ENCODE measurements at regions not wholly inside any gene's neighbourhood (a gene's known extent, or its start where the extent isn't known, plus 50 kb on each side); places are given as distances from the start of the nearest gene placed in this dataset.

GRCh38 chr15:96750361-96750760 lies 419.9 kb downstream of the NR2F2 start:
- no peak for TF ChIP-seq CTCF (IDR thresholded peaks at IDR 0.05)
- no peak for DNase-seq
- FAIRE-seq = no peak
- Histone ChIP-seq H3K27ac (no peak overlapping the region), H3K36me3 (no peaks in the 10 kb centered on the region), H3K4me3 (no peak overlapping the region), H3K4me1 (no peaks in the 10 kb centered on the region), H3K9me3 (no peaks in the 10 kb centered on the region), H3K27me3 (no peaks in the 10 kb centered on the region)
- intact Hi-C loops (cut with DNase I) = no loop called here
- no peak for ATAC-seq
- 56 to 62% methylated on average over 3 of the region's 3 CpGs for WGBS, 2 donors

- H3K9me3 ChIP-seq = no peaks in the 10 kb centered on the region
- ATAC-seq (no peak), FAIRE-seq (no peak), DNase-seq (no peak)
- H3K4me1 ChIP-seq = no peaks in the 10 kb centered on the region
- H3K27ac ChIP-seq = no peak overlapping the region
- intact Hi-C loops (cut with DNase I) = no loop called here
- TF ChIP-seq CTCF (IDR thresholded peaks at IDR 0.05) = no peak
- H3K27me3 ChIP-seq = peaks cover 0 to 4% (median 2%) of the 10 kb centered on the region in 4 donors
- no peak overlapping the region for H3K4me3 ChIP-seq
- no peaks in the 10 kb centered on the region for H3K36me3 ChIP-seq
- WGBS, 2 donors = 64 to 71% methylated on average over 3 of the region's 3 CpGs
These were observed 425.6 kb downstream of the NR2F2 start for GRCh38 chr15:96756146-96756545.

- TF ChIP-seq CTCF (IDR thresholded peaks at IDR 0.05) = no peak
- H3K36me3 ChIP-seq = no peaks in the 10 kb centered on the region
- intact Hi-C loops (cut with DNase I) = no loop called here
- 65 to 67% methylated on average over 9 to 11 of the region's 15 CpGs for WGBS, 2 donors
- no peaks in the 10 kb centered on the region for H3K4me1 ChIP-seq
- ATAC-seq (no peak), DNase-seq (no peak), FAIRE-seq (no peak)
- no peak overlapping the region for H3K27ac ChIP-seq
- H3K4me3 ChIP-seq = no peak overlapping the region
- peaks cover 0 to 4% (median 2%) of the 10 kb centered on the region in 4 donors for H3K27me3 ChIP-seq
- H3K9me3 ChIP-seq = no peaks in the 10 kb centered on the region
These were observed 426.2 kb downstream of the NR2F2 start for GRCh38 chr15:96756656-96757055.

GRCh38 chr15:96762566-96762965 lies 432.1 kb downstream of the NR2F2 start:
- Histone ChIP-seq H3K36me3 (no peaks in the 10 kb centered on the region), H3K9me3 (no peaks in the 10 kb centered on the region), H3K27me3 (peaks cover 0 to 3% (median 0%) of the 10 kb centered on the region in 4 donors), H3K27ac (no peak overlapping the region), H3K4me3 (no peak overlapping the region), H3K4me1 (no peaks in the 10 kb centered on the region)
- TF ChIP-seq CTCF (IDR thresholded peaks at IDR 0.05) = no peak
- ATAC-seq = no peak
- no peak for FAIRE-seq
- intact Hi-C loops (cut with DNase I) = no loop called here
- DNase-seq = no peak

GRCh38 chr15:96764501-96764900 lies 434.0 kb downstream of the NR2F2 start:
- intact Hi-C loops (cut with DNase I) = no loop called here
- Histone ChIP-seq H3K27ac (no peak overlapping the region), H3K4me3 (no peak overlapping the region), H3K9me3 (no peaks in the 10 kb centered on the region), H3K4me1 (no peaks in the 10 kb centered on the region), H3K36me3 (no peaks in the 10 kb centered on the region), H3K27me3 (peaks cover 0 to under 1% (median 0%) of the 10 kb centered on the region in 4 donors)
- WGBS, 2 donors = 78 to 79% methylated on average over 24 of the region's 24 CpGs
- ATAC-seq = no peak
- TF ChIP-seq CTCF (IDR thresholded peaks at IDR 0.05) = no peak
- no peak for DNase-seq
- FAIRE-seq = no peak
